Activated T-helper 17 cell treated with anti-CD3 and anti-CD28 coated beads, Interleukin-2, amount 50 U/mL, for 72 hours (primary cell): ENCODE measurements at regions not wholly inside any gene's neighbourhood (a gene's known extent, or its start where the extent isn't known, plus 50 kb on each side); places are given as distances from the start of the nearest gene placed in this dataset.

Experiments
- ATAC-seq: fragments of 150-1000 bp; cut with Tn5 transposase; replicated peaks from 2 replicates; pipeline ENCODE4 v1.10.0; 2021; ENCODE audit warnings: mild to moderate bottlenecking, moderate library complexity
- H3K27ac Mint-ChIP-seq: one replicate; pipeline ENCODE4 v1.8.0; 2022; ENCODE audit warnings: mixed read lengths
- H3K27me3 Mint-ChIP-seq: one replicate; pipeline ENCODE4 v1.8.0; 2022; ENCODE audit warnings: mixed read lengths
- H3K36me3 Mint-ChIP-seq: one replicate; pipeline ENCODE4 v1.8.0; 2022; ENCODE audit warnings: low read depth, mild to moderate bottlenecking, mixed read lengths
- H3K4me1 Mint-ChIP-seq: one replicate; pipeline ENCODE4 v1.8.0; 2022; ENCODE audit warnings: mixed read lengths
- H3K4me3 Mint-ChIP-seq: one replicate; pipeline ENCODE4 v1.8.0; 2022; ENCODE audit warnings: mild to moderate bottlenecking, mixed read lengths
- H3K9me3 Mint-ChIP-seq: one replicate; pipeline ENCODE4 v1.8.0; 2022; ENCODE audit warnings: mixed read lengths

DNA sequence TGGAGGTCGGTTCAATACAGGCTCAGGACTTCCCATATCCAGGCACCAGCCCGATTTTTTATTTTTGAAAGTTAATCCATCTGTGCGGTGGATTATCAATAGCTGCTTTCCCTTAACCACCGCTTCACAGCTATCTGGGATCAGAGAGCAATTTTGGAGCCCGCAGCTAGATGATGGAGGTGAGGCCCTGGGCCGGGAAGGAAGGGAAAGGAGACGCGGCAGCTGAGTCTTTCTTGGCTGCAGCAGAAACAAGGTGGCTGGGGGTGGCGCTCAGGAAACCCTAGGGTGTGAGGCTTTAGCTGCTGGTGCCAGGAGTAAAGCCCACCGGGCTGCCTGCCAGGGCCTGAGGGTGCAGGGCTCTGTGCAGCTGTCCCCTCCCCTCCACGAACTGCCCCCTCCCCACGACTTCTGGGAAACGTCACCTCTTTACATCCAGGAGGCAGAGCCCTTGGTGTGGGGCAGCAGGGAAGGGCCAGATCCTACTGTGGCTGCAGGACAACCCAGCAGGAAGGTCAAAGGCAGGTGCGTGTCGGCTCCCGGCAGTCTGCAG is 307.0 kb downstream of the ZNF536 start:
- no peaks in the 10 kb centered on the region for H3K9me3 Mint-ChIP-seq

DNA sequence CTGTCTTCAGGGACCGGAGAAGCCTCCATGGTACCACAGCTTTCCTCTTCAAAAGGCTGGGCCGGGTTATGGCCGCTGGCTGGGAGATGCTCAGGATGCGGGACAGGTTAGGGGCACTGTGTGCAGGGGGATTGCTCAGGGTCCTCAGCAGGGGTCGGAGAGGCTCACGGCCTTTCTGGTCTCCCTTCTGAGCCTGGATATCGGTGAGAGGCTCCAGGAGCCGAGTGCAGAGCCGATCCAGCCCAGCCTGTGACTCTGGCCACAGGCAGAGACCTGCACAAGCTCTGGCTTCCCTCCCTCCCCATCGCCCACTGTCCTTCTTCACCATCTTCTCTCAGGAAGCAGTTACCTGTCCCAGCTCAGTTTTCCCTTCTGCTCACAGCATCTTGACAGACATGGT is 306.0 kb downstream of the ZNF536 start:
- peaks cover 26% of the 10 kb centered on the region for H3K27me3 Mint-ChIP-seq

More for the DNA sequence above, 307.0 kb downstream of the ZNF536 start:
- Mint-ChIP-seq H3K4me1 (no peaks in the 10 kb centered on the region), H3K36me3 (no peaks in the 10 kb centered on the region), H3K4me3 (no peak overlapping the region), H3K27ac (no peak overlapping the region), H3K27me3 (peaks cover 25% of the 10 kb centered on the region)
- ATAC-seq = no peak

DNA sequence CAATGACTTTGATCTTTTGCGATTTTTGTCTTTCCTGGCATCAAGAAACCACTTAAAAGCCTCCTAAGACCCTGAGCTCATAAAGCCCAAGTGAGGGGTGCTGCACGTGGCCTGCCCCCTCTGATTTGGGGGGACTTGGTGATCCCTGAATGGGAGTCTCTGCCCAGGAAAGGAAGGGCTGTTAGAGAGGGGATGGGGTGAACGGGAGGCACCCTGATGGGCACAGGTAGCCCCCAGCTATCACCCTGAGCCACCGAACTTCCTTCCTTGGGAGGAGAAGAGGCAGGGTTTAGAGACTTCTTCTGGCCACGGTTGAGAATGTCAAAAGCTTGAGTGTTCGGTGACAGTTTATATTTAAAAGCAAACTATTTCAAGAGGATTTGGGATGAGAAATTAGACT is 305.5 kb downstream of the ZNF536 start:
- no peaks in the 10 kb centered on the region for H3K36me3 Mint-ChIP-seq
- H3K4me1 Mint-ChIP-seq = no peaks in the 10 kb centered on the region
- no peaks in the 10 kb centered on the region for H3K9me3 Mint-ChIP-seq
- H3K4me3 Mint-ChIP-seq = no peak overlapping the region
- H3K27ac Mint-ChIP-seq = no peak overlapping the region
- no peak for ATAC-seq
- peaks cover 24% of the 10 kb centered on the region for H3K27me3 Mint-ChIP-seq

More for the DNA sequence above, 306.0 kb downstream of the ZNF536 start:
- Mint-ChIP-seq H3K9me3 (no peaks in the 10 kb centered on the region), H3K4me1 (no peaks in the 10 kb centered on the region), H3K4me3 (no peak overlapping the region), H3K36me3 (no peaks in the 10 kb centered on the region), H3K27ac (no peak overlapping the region)
- ATAC-seq = no peak

DNA sequence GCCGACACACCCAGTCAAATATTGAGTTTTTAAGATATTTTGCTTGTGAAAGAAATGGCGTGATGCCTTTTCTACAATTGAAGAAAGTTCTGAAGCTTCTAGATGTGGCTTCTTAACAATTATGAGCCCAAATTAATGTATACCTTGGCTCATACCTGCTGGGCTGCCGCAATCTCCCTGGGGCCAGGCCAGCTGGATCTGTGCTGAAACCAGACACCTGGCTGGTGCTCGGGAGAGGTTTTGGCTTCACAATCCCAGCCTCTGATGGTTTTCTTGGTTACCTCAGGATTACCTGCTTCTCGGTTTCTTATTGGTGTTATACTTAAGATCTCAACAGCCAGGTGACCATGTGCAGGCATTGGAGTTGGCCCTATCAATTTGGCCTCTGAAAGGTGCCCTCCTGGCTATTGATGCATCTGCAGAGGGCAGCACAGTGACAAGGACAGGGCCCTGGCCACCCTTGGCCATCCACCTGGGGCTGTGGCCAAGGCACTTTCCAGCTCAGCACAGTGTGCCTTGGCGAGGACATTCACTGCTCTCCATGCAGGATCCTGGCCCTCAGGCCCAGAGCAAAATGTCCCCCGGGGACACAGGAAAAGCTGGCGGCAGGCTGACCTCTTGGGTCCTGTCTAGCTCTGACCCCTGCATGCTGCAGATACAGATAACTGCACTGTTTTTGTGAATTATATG is 305.0 kb downstream of the ZNF536 start:
- Mint-ChIP-seq H3K4me1 (no peaks in the 10 kb centered on the region), H3K4me3 (no peak overlapping the region), H3K27ac (no peak overlapping the region), H3K9me3 (no peaks in the 10 kb centered on the region), H3K36me3 (no peaks in the 10 kb centered on the region), H3K27me3 (peaks cover 22% of the 10 kb centered on the region)
- no peak for ATAC-seq

DNA sequence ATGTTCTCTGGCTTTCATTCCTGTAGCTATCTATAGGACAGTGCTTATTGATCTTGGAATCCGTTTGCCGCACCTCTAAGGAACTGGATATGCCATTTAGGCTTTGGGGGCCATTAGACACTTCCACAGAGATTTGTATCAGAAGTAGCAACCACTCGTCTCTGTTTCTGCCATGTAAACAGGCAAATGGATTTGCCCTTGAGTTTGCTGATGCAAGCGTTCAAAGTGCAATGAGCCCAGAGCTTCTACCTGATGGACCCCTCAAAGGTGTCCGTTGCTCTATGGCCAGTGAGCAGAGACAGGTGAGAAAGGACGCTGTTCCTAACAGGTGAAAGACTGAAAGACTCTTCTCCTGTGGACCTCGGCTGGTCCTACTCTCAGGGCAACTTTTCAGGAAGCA is 302.9 kb downstream of the ZNF536 start:
- Mint-ChIP-seq H3K4me3 (no peak overlapping the region), H3K36me3 (no peaks in the 10 kb centered on the region), H3K9me3 (no peaks in the 10 kb centered on the region), H3K4me1 (no peaks in the 10 kb centered on the region), H3K27ac (no peak overlapping the region), H3K27me3 (peaks cover 26% of the 10 kb centered on the region)
- no peak for ATAC-seq

DNA sequence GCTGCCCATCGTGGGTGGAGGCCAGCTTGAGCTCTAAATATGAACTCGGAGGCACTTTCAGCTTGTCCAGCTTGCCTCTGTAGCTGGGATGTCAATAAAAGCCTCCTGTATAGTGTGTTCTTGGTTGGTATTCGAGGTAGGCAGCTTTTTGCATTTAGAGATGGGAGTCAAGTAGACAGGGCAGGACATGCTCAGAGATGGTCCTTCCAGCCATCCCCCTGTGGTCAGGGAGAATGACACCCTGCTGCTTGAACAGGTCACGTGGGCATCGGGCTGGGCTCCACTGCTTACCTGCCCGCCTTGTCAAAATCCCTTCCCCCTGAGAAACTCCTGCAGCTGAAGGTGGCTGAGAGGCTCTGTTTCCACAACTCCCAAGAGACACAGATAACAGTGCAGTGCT is 302.5 kb downstream of the ZNF536 start:
- Mint-ChIP-seq H3K4me1 (no peaks in the 10 kb centered on the region), H3K27me3 (peaks cover 26% of the 10 kb centered on the region), H3K36me3 (no peaks in the 10 kb centered on the region), H3K27ac (no peak overlapping the region), H3K9me3 (no peaks in the 10 kb centered on the region), H3K4me3 (no peak overlapping the region)
- ATAC-seq = no peak

DNA sequence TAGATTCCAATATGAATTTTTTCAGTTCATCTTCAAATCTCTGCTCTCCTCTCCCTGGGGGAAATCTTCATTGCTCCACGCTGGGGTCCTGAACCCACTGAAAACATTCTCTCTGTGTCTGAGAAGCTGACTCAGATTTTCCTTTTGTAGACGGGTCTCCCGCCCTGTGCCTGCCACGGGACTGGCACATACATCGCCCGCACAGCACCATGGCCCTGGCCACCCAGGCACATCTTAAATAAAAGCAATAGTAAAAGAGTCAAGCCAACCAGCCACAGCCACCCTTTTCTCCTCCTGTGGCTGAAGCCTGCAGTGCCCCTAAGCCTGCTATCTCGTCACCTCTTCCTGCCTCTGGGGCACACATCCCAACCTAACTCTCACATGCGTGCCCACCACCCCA is 301.2 kb downstream of the ZNF536 start:
- no peaks in the 10 kb centered on the region for H3K9me3 Mint-ChIP-seq
- no peak overlapping the region for H3K4me3 Mint-ChIP-seq
- no peak for ATAC-seq
- H3K27me3 Mint-ChIP-seq = peaks cover 26% of the 10 kb centered on the region
- no peaks in the 10 kb centered on the region for H3K4me1 Mint-ChIP-seq
- H3K27ac Mint-ChIP-seq = no peak overlapping the region
- H3K36me3 Mint-ChIP-seq = no peaks in the 10 kb centered on the region

DNA sequence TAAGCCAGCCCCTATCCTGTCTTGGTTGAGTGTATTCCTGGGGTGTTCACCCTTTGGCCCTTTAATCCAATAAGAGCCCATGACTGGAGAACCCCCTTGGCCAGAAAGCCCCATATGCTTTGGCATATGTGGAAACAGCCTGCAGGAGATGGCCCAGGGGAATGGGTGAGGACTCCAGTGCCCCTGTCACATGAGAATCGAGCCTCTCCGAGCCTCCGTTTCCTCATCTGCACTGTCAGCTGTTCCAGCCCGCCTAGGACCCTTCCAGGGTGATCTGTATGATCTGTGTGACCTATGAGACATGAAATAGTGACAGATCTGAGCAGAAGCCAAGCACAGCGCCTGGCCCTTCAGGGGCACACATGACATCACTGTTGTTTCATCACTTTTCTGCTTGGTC is 300.7 kb downstream of the ZNF536 start:
- ATAC-seq = no peak
- H3K27me3 Mint-ChIP-seq = peaks cover 26% of the 10 kb centered on the region
- no peaks in the 10 kb centered on the region for H3K4me1 Mint-ChIP-seq
- no peaks in the 10 kb centered on the region for H3K36me3 Mint-ChIP-seq
- no peak overlapping the region for H3K4me3 Mint-ChIP-seq
- no peak overlapping the region for H3K27ac Mint-ChIP-seq
- H3K9me3 Mint-ChIP-seq = no peaks in the 10 kb centered on the region

DNA sequence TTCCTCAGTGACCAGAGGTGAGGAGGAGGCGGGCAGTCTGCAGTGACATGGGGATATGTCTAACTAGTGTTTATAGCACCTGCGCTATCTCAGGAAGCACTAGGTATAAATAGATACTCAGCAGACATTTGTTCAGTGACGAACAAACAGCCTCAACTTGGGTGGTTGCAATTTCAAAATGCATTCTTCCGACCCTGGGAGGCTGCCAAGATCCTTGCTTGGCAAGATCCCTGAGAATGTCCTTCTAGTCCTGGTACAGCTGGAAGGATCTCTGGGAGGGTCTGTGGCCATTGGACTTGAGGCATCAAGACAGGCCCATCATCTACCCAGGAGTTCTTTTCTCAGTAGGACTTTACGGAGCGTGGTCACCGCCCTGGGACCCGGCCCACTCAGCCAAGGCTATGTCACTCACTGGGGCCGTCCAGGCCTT is 299.5 kb downstream of the ZNF536 start:
- ATAC-seq = no peak
- Mint-ChIP-seq H3K27me3 (peaks cover 26% of the 10 kb centered on the region), H3K4me3 (no peak overlapping the region), H3K27ac (no peak overlapping the region), H3K4me1 (no peaks in the 10 kb centered on the region), H3K9me3 (no peaks in the 10 kb centered on the region), H3K36me3 (no peaks in the 10 kb centered on the region)

DNA sequence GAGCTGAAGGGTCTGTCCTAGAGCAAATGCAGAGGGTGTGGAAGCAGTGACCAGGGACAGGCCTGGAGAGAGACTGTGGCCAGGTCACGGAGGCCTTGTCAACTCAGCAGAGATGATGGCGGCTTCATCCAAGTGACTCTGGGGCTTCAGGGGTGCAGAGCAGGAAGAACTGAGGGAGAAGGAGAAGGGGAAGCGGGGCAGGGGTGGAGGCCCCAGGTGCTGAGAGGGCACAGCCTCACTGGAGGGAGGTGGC is 299.1 kb downstream of the ZNF536 start:
- H3K4me1 Mint-ChIP-seq = no peaks in the 10 kb centered on the region
- no peak overlapping the region for H3K4me3 Mint-ChIP-seq
- peaks cover 26% of the 10 kb centered on the region for H3K27me3 Mint-ChIP-seq
- no peaks in the 10 kb centered on the region for H3K36me3 Mint-ChIP-seq
- H3K27ac Mint-ChIP-seq = no peak overlapping the region
- H3K9me3 Mint-ChIP-seq = no peaks in the 10 kb centered on the region
- no peak for ATAC-seq

DNA sequence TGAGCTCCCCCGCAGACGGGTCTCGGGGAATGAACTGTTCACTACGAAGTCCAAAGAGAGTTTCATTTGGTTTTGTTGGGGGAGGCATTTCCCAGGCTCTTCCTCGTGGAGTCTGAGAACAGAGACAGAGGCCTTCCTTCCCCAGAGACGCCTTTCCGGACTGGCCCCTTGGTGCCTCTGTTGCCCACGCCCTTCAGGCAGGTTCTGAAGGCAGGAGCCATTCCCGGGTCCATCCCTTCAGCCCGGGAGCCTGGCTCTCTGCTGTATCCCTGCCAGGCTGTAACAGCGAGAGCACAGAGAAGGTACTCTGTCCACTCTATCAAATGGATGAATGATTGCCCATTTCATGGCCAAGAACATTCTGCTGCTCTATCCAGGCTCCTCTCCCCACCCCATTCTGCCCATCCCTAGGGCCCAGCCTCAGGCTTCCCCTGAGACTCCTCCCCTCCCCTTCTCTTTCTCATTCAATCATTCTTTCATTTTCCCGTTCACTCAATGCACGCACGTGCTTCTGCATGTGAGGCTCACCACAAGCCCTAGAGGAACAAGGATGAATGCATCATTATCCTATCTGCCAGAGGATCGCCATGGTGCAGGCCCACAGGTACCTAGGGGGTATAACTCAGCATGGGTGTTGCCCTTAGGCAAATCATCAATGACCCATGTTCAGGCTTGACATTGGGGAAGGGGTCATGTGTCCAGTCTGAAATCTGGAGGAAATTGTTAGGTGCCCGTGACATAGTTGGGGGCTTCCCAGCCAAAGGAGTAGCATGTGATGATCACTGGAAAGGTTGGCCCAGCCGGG is 298.6 kb downstream of the ZNF536 start:
- Mint-ChIP-seq H3K4me3 (no peak overlapping the region), H3K36me3 (no peaks in the 10 kb centered on the region), H3K9me3 (no peaks in the 10 kb centered on the region), H3K27me3 (peaks cover 26% of the 10 kb centered on the region), H3K27ac (no peak overlapping the region), H3K4me1 (no peaks in the 10 kb centered on the region)
- no peak for ATAC-seq

DNA sequence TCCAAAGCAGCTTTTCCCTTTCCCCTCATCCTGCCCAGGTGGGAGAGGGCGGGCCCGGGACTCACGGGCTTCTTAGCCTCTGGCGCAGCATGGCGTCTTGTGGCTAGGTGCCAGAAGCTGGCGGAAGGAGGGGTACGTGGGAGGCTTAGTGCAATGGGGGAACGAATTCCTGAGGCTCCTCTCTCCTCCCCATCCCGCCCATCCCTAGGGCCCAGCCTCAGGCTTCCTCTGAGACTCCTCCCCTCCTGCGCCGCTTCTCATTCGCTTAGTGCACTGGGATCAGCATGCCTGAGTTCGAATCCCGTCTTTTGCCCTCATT is 297.8 kb downstream of the ZNF536 start:
- no peak for ATAC-seq
- Mint-ChIP-seq H3K27me3 (peaks cover 29% of the 10 kb centered on the region), H3K4me3 (no peak overlapping the region), H3K27ac (no peak overlapping the region), H3K4me1 (no peaks in the 10 kb centered on the region), H3K9me3 (no peaks in the 10 kb centered on the region), H3K36me3 (no peaks in the 10 kb centered on the region)

DNA sequence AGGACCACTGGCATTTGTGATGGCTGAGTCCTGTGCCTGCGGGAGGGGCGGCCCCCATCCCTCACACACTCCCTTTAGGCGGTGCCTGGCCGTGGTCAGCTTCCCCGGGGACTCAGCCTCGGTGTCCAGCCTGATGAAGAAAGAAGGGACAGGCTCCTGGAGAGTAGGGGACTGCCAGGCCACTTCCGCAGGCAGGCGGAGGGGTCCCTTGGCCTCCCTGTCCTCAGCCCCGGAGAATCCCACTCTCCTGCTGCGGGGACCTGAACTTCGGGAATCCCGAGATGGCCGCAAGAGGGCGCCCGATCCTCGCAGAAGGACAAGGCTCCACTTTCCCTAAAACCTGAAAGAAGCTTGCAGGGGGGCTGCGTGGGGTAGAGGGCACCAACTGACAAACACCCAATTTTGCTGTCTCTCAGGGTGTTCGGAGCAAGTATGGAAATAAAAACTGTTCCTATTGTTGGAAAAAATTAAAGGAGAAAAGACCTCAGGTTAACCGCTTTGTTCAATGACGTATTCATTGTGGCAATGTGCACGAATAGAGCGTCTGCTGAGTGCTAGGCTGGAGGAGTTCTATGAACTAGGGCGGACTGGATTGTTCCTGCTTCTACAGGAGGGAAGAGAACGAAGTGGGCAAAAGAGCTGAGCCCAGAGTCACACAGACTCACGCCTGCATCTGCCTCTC is 297.3 kb downstream of the ZNF536 start:
- no peak for ATAC-seq
- Mint-ChIP-seq H3K9me3 (no peaks in the 10 kb centered on the region), H3K4me1 (no peaks in the 10 kb centered on the region), H3K27me3 (peaks cover 27% of the 10 kb centered on the region), H3K27ac (no peak overlapping the region), H3K36me3 (no peaks in the 10 kb centered on the region), H3K4me3 (no peak overlapping the region)

DNA sequence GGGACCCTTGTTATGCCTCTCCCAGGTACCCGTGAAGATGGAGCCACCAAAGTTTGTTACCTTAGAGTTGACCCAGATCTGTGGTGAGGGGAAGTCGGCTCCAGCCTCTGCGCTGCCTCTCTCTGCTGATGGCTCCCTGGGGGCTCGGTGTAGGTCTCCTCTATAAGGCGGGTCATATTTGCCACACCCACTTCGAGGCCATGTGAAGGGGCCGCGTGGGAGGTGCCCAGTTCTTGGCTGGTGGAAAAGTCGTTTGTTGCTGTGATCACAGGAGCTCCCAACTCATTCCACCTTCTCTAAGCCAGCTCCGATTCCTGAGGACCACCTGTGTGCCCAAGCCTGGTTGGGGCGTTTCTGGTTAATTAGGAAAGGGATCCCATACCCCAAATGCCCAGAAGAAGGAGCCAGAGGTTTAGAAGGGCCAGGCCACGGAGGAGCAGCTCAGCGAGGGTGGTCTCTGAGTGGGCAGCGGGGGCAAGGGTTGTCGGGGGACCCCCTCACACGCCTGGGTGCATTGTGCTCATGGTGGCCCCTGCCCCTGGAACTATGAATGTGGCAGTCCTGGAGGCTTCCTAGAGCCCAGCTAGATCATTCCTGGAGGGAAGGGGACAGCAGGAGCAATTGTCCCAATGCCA is 296.5 kb downstream of the ZNF536 start:
- no peaks in the 10 kb centered on the region for H3K4me1 Mint-ChIP-seq
- H3K27me3 Mint-ChIP-seq = peaks cover 26% of the 10 kb centered on the region
- no peak overlapping the region for H3K4me3 Mint-ChIP-seq
- H3K36me3 Mint-ChIP-seq = no peaks in the 10 kb centered on the region
- H3K9me3 Mint-ChIP-seq = no peaks in the 10 kb centered on the region
- H3K27ac Mint-ChIP-seq = no peak overlapping the region
- no peak for ATAC-seq

DNA sequence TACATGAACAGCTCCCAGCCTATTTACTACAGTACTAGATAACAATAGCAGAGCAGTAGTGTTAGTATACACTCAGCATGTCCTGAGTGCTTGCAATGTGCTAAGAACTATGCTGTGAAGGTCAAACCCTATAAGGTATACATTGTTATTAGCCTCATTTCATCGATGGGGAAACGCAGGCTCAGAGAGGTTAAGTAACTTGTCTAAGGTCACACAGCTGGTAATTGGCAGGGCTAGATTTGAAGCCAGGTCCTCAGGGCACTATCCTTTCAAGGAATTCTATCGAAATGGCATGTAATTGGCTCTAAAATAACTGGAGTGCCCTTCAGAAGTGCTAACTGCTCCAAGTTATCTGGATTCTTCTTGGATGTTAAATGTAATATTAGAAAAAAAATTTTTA is 295.6 kb downstream of the ZNF536 start:
- no peak overlapping the region for H3K4me3 Mint-ChIP-seq
- no peaks in the 10 kb centered on the region for H3K36me3 Mint-ChIP-seq
- peaks cover 28% of the 10 kb centered on the region for H3K27me3 Mint-ChIP-seq
- ATAC-seq = no peak
- H3K27ac Mint-ChIP-seq = no peak overlapping the region
- no peaks in the 10 kb centered on the region for H3K4me1 Mint-ChIP-seq
- H3K9me3 Mint-ChIP-seq = no peaks in the 10 kb centered on the region
